CD14-positive monocyte (primary cell): ENCODE measurements at regions not wholly inside any gene's neighbourhood (a gene's known extent, or its start where the extent isn't known, plus 50 kb on each side); places are given as distances from the start of the nearest gene placed in this dataset.

Source experiments
- DNase-seq, 3 donors: peaks; one replicate each; pipeline ENCODE4 v3.0.0-alpha.2; 2011 to 2022
- H2AFZ ChIP-seq: 2 replicates; pipeline ENCODE4 v1.6.0; 2012; ENCODE audit warnings: mild to moderate bottlenecking, low read depth, low read length, inconsistent platforms; ENCODE audit not compliant: insufficient read depth, poor library complexity, severe bottlenecking
- H3K27ac ChIP-seq, 2 donors: 1 replicate in 1 of 2; 2 replicates in 1 of 2; pipeline ENCODE4 v1.5.1; 2012 to 2013; ENCODE audit warnings: low read length in 2 of 2, control low read depth in 1 of 2, inconsistent platforms in 1 of 2, low read depth in 1 of 2, mild to moderate bottlenecking in 1 of 2
- H3K27me3 ChIP-seq, 2 donors: one replicate each; pipeline versions ENCODE4 v1.6.0 to v1.6.1; 2011 to 2013; ENCODE audit warnings: low read length in 2 of 2; ENCODE audit not compliant: control insufficient read depth in 2 of 2, insufficient read depth in 2 of 2
- H3K36me3 ChIP-seq, 2 donors: replicated peaks in 1 of 2; 1 replicate in 1 of 2; 2 replicates in 1 of 2; pipeline versions ENCODE4 v1.5.1 to v1.6.1; 2012 to 2013; ENCODE audit warnings: low read length in 2 of 2, control low read depth in 1 of 2, inconsistent platforms in 1 of 2, mild to moderate bottlenecking in 1 of 2; ENCODE audit not compliant: insufficient read depth in 2 of 2, control insufficient read depth in 1 of 2
- H3K4me1 ChIP-seq, 2 donors: 1 replicate in 1 of 2; 2 replicates in 1 of 2; pipeline versions ENCODE4 v1.5.1 to v1.6.1; 2012 to 2013; ENCODE audit warnings: low read length in 2 of 2, control low read depth in 1 of 2, inconsistent platforms in 1 of 2, mild to moderate bottlenecking in 1 of 2, moderate library complexity in 1 of 2; ENCODE audit not compliant: insufficient read depth in 2 of 2, control insufficient read depth in 1 of 2
- H3K4me2 ChIP-seq: replicated peaks from 2 replicates; pipeline ENCODE3; 2012; ENCODE audit warnings: low read length, moderate library complexity, mild to moderate bottlenecking; ENCODE audit not compliant: poor library complexity, severe bottlenecking; ENCODE audit errors: extremely low read depth
- H3K4me3 ChIP-seq, 3 experiments: fragments of 200-600 bp in 1 of 3; sonication (generic) in 1 of 3; replicated peaks in 1 of 3; 1 replicate in 2 of 3; 2 replicates in 1 of 3; pipeline ENCODE4 v1.5.1; 2011 to 2013; ENCODE audit warnings: low read length in 3 of 3, mild to moderate bottlenecking in 3 of 3, control low read depth in 2 of 3, low read depth in 2 of 3, inconsistent platforms in 1 of 3, moderate library complexity in 1 of 3
- H3K79me2 ChIP-seq: 2 replicates; pipeline ENCODE4 v1.6.0; 2012; ENCODE audit warnings: mild to moderate bottlenecking, control low read depth, inconsistent platforms, low read length, moderate library complexity; ENCODE audit not compliant: insufficient read depth
- H3K9ac ChIP-seq: 2 replicates; pipeline ENCODE4 v1.6.0; 2017; ENCODE audit warnings: low read length, mild to moderate bottlenecking; ENCODE audit not compliant: insufficient read depth, poor library complexity, severe bottlenecking
- H3K9me3 ChIP-seq, 2 donors: replicated peaks in 1 of 2; 1 replicate in 1 of 2; 2 replicates in 1 of 2; pipeline versions ENCODE4 v1.5.1 to v1.6.1; 2012 to 2013; ENCODE audit warnings: low read length in 2 of 2, control low read depth in 1 of 2; ENCODE audit not compliant: control insufficient read depth in 1 of 2, insufficient read depth in 1 of 2
- H4K20me1 ChIP-seq: 2 replicates; pipeline ENCODE4 v1.6.0; 2012; ENCODE audit warnings: mild to moderate bottlenecking, low read length, control low read depth, moderate library complexity; ENCODE audit not compliant: insufficient read depth
- H3K27ac Mint-ChIP-seq, 7 donors: one replicate each; pipeline ENCODE4 v1.8.0; 2020; ENCODE audit warnings: mild to moderate bottlenecking in 7 of 7, mixed read lengths in 7 of 7, moderate library complexity in 6 of 7, inconsistent platforms in 2 of 7
- H3K27me3 Mint-ChIP-seq, 3 donors: one replicate each; pipeline ENCODE4 v1.8.0; 2021 to 2022; ENCODE audit warnings: low read depth in 3 of 3, mild to moderate bottlenecking in 3 of 3, mixed read lengths in 3 of 3, moderate library complexity in 3 of 3, inconsistent platforms in 1 of 3
- H3K36me3 Mint-ChIP-seq, 2 donors: one replicate each; pipeline ENCODE4 v1.8.0; 2020; ENCODE audit warnings: mixed read lengths in 2 of 2, inconsistent platforms in 1 of 2, mild to moderate bottlenecking in 1 of 2
- H3K4me1 Mint-ChIP-seq: one replicate; pipeline ENCODE4 v1.8.0; 2020; ENCODE audit warnings: mild to moderate bottlenecking, mixed read lengths
- H3K4me3 Mint-ChIP-seq, 2 donors: one replicate each; pipeline ENCODE4 v1.8.0; 2020; ENCODE audit warnings: mild to moderate bottlenecking in 2 of 2, mixed read lengths in 2 of 2, moderate library complexity in 1 of 2
- H3K9me3 Mint-ChIP-seq, 7 donors: one replicate each; pipeline ENCODE4 v1.8.0; 2020 to 2022; ENCODE audit warnings: mixed read lengths in 7 of 7, mild to moderate bottlenecking in 6 of 7, moderate library complexity in 6 of 7, inconsistent platforms in 2 of 7
- CTCF ChIP-seq: fragments of 200-600 bp; IDR thresholded peaks from one replicate; pipeline ENCODE4 v1.8.0; 2022; ENCODE audit warnings: antibody characterized with exemption, mild to moderate bottlenecking
- WGBS: methylation state at CpG from one replicate; pipeline ENCODE4 v1.1.5; 2013; ENCODE audit warnings: missing lambda C conversion rate; ENCODE audit not compliant: insufficient coverage; 5-methylcytosine and 5-hydroxymethylcytosine counted together
- intact Hi-C, 2 donors: fragments of 100-400 bp; cut with micrococcal nuclease; formaldehyde crosslinking; loops; one replicate each; pipeline versions ENCODE4 v1.15.0 to v1.15.1; 2023

- Histone ChIP-seq H3K27me3 (no peaks in the 10 kb centered on the region), H3K9me3 (peaks cover 0 to 3% of the 10 kb centered on the region in 2 donors), H3K36me3 (no peaks in the 10 kb centered on the region), H3K4me1 (no peaks in the 10 kb centered on the region), H3K4me2 (no peak overlapping the region), H3K4me3 (no peak overlapping the region), H4K20me1 (no peaks in the 10 kb centered on the region), H3K79me2 (no peaks in the 10 kb centered on the region), H3K27ac (no peak overlapping the region), H3K9ac (no peak overlapping the region), H2AFZ (no peak overlapping the region)
- DNase-seq, result no peak
- WGBS, result no CpG with 5 or more reads among the region's 2 CpGs
- H3K9me3 Mint-ChIP-seq, result peaks cover 0 to 5% (median 3%) of the 10 kb centered on the region in 7 donors
- H3K27ac Mint-ChIP-seq, result no peak overlapping the region
- H3K27me3 Mint-ChIP-seq, result no peaks in the 10 kb centered on the region
- intact Hi-C loops, result no loop called here
- no peaks in the 10 kb centered on the region for H3K36me3 Mint-ChIP-seq
- no peaks in the 10 kb centered on the region for H3K4me1 Mint-ChIP-seq
- TF ChIP-seq CTCF, result no peak
- H3K4me3 Mint-ChIP-seq, result no peak overlapping the region
Observed at GRCh38 chr3:1015826-1016225, 77.0 kb upstream of the CNTN6 start.

DNA sequence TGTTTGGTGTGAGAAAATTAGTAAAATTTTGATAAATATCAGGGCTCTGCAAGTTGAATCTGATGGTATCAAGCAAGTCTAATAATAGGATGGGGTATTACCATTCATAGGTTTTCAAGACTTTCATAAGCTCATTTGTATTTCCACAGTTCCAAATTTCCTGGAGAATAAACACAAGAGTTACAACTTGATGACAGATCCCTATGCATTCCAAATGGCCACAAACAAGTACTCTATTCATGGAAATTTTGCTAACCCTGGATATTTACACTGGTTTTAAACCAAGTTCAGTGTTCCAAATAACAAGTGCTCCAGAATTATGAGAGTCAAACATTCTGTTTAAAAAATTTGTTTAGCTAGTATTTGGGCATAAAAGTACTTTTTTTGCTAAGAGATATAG lies 75.0 kb upstream of the CNTN6 start:
- Mint-ChIP-seq H3K36me3 (no peaks in the 10 kb centered on the region), H3K4me3 (no peak overlapping the region), H3K4me1 (no peaks in the 10 kb centered on the region), H3K27me3 (no peaks in the 10 kb centered on the region), H3K9me3 (peaks cover 0 to 12% (median 4%) of the 10 kb centered on the region in 7 donors), H3K27ac (no peak overlapping the region)
- H3K36me3 ChIP-seq, result no peaks in the 10 kb centered on the region
- H2AFZ ChIP-seq, result no peak overlapping the region
- H4K20me1 ChIP-seq, result no peaks in the 10 kb centered on the region
- H3K4me2 ChIP-seq, result no peak overlapping the region
- H3K79me2 ChIP-seq, result no peaks in the 10 kb centered on the region
- TF ChIP-seq CTCF, result no peak
- DNase-seq, result no peak
- no peak overlapping the region for H3K27ac ChIP-seq
- peaks cover under 1 to 3% of the 10 kb centered on the region in 2 donors for H3K9me3 ChIP-seq
- H3K9ac ChIP-seq, result no peak overlapping the region
- intact Hi-C loops, result no loop called here
- H3K4me3 ChIP-seq, result no peak overlapping the region
- no peaks in the 10 kb centered on the region for H3K4me1 ChIP-seq
- H3K27me3 ChIP-seq, result no peaks in the 10 kb centered on the region
